SK-N-SH (cell line): ENCODE measurements at regions not wholly inside any gene's neighbourhood (a gene's known extent, or its start where the extent isn't known, plus 50 kb on each side); places are given as distances from the start of the nearest gene placed in this dataset.

Experiments used
- CTCF ChIA-PET: fragments of 300-600, 350-600 bp; formaldehyde crosslinking; extraction: SDS; loops from one replicate; lab custom pipeline; 2021; lab: Yijun Ruan, JAX
- POLR2A ChIA-PET: fragments of 350-600 bp; sonication (Branson Sonifier 250); formaldehyde crosslinking; extraction: SDS; loops from one replicate; lab custom pipeline; 2020; ENCODE audit warnings: antibody characterized with exemption, inconsistent platforms; lab: Yijun Ruan, JAX
- DNase-seq: peaks from one replicate; pipeline ENCODE4 v3.0.0; 2012
- H2AFZ ChIP-seq: fragments of 200-600 bp; sonication (generic); 2 replicates; pipeline ENCODE4 v1.8.1; 2016; ENCODE audit warnings: antibody characterized with exemption, mild to moderate bottlenecking, low read depth
- H3F3A ChIP-seq: fragments of 200-600 bp; sonication (generic); replicated peaks from 2 replicates; pipeline ENCODE3; 2016; ENCODE audit warnings: antibody characterized with exemption, mild to moderate bottlenecking; ENCODE audit not compliant: insufficient read depth
- H3K27ac ChIP-seq, 2 experiments: fragments of 200-500 bp in 1 of 2; fragments of 200-600 bp in 1 of 2; sonication (Bioruptor generic) in 1 of 2; sonication (generic), shearing (Covaris generic) in 1 of 2; 2 replicates each; pipeline versions ENCODE4 v1.5.1 to v1.6.1; 2014 to 2016; ENCODE audit warnings: low read depth in 2 of 2, inconsistent platforms in 1 of 2, low read length in 1 of 2, mild to moderate bottlenecking in 1 of 2, mixed read lengths in 1 of 2
- H3K27me3 ChIP-seq: fragments of 200-600 bp; sonication (generic), shearing (Covaris generic); 2 replicates; pipeline ENCODE4 v1.6.1; 2016; ENCODE audit warnings: mixed run types; ENCODE audit not compliant: insufficient read depth
- H3K36me3 ChIP-seq, 2 experiments: fragments of 200-500 bp in 1 of 2; fragments of 200-600 bp in 1 of 2; sonication (Bioruptor generic) in 1 of 2; sonication (generic) in 1 of 2; replicated peaks in 1 of 2; 2 replicates each; pipeline versions ENCODE3 to v1.5.1; 2014 to 2016; ENCODE audit warnings: low read length in 1 of 2, mild to moderate bottlenecking in 1 of 2; ENCODE audit not compliant: insufficient read depth in 2 of 2, control insufficient read depth in 1 of 2
- H3K4me1 ChIP-seq, 2 experiments: fragments of 200-500 bp in 1 of 2; fragments of 200-600 bp in 1 of 2; sonication (Bioruptor generic) in 1 of 2; sonication (generic), shearing (Covaris generic) in 1 of 2; 2 replicates each; pipeline versions ENCODE4 v1.5.1 to v1.6.1; 2014 to 2016; ENCODE audit warnings: low read depth in 1 of 2, low read length in 1 of 2, mixed run types in 1 of 2; ENCODE audit not compliant: insufficient read depth in 2 of 2, control insufficient read depth in 1 of 2
- H3K4me2 ChIP-seq: fragments of 200-600 bp; sonication (generic), shearing (Covaris generic); 2 replicates; pipeline ENCODE4 v1.6.1; 2017; ENCODE audit warnings: mixed run types
- H3K4me3 ChIP-seq, 2 experiments: fragments of 200-500 bp in 1 of 2; fragments of 200-600 bp in 1 of 2; sonication (Bioruptor generic) in 1 of 2; sonication (generic), shearing (Covaris generic) in 1 of 2; 2 replicates each; pipeline versions ENCODE4 v1.5.1 to v1.8.1; 2014 to 2016; ENCODE audit warnings: low read depth in 2 of 2, inconsistent platforms in 1 of 2, low read length in 1 of 2, mild to moderate bottlenecking in 1 of 2, mixed read lengths in 1 of 2, moderate library complexity in 1 of 2
- H3K79me2 ChIP-seq: fragments of 200-600 bp; sonication (generic); 2 replicates; pipeline ENCODE4 v1.8.1; 2017; ENCODE audit warnings: mild to moderate bottlenecking; ENCODE audit not compliant: insufficient read depth
- H3K9ac ChIP-seq: fragments of 200-600 bp; sonication (generic); 2 replicates; pipeline ENCODE4 v1.6.1; 2017; ENCODE audit warnings: mixed run types
- H3K9me2 ChIP-seq: fragments of 200-600 bp; sonication (generic); 2 replicates; pipeline ENCODE4 v1.6.1; 2017; ENCODE audit warnings: mixed run types
- H3K9me3 ChIP-seq: fragments of 200-600 bp; sonication (generic); 2 replicates; pipeline ENCODE4 v1.6.1; 2017; ENCODE audit warnings: mixed run types, mild to moderate bottlenecking, moderate library complexity
- H4K20me1 ChIP-seq: fragments of 200-600 bp; sonication (generic); 2 replicates; pipeline ENCODE4 v1.6.1; 2017; ENCODE audit warnings: mild to moderate bottlenecking, mixed run types; ENCODE audit not compliant: insufficient read depth
- ELF1 ChIP-seq: IDR thresholded peaks from 2 replicates; pipeline ENCODE4 v1.4.0; 2012
- EP300 ChIP-seq, 2 experiments: IDR thresholded peaks; 2 replicates each; pipeline versions ENCODE4 v1.4.0 to v1.6.1; 2012; ENCODE audit warnings: borderline replicate concordance in 1 of 2, low read depth in 1 of 2, low read length in 1 of 2
- EZH2phosphoT487 ChIP-seq: fragments of 200-600 bp; sonication (generic); IDR thresholded peaks from 2 replicates; pipeline ENCODE4 v1.6.1; 2017; ENCODE audit warnings: low read depth, mixed run types, mild to moderate bottlenecking, antibody characterized with exemption, moderate library complexity, borderline replicate concordance
- FOSL2 ChIP-seq: IDR thresholded peaks from 2 replicates; pipeline ENCODE4 v1.4.0; 2012; ENCODE audit warnings: low read depth, mild to moderate bottlenecking, moderate library complexity, borderline replicate concordance
- FOXM1 ChIP-seq: IDR thresholded peaks from 2 replicates; pipeline ENCODE4 v1.4.0; 2012; ENCODE audit warnings: low read depth, mild to moderate bottlenecking
- GABPA ChIP-seq: IDR thresholded peaks from 2 replicates; pipeline ENCODE4 v1.4.0; 2012; ENCODE audit warnings: low read depth, mild to moderate bottlenecking
- GATA2 ChIP-seq: sonication (generic); formaldehyde crosslinking; IDR thresholded peaks from 2 replicates; pipeline ENCODE4 v1.5.0; 2020; ENCODE audit warnings: mild to moderate bottlenecking, missing genetic modification reagents
- IRF3 ChIP-seq: fragments of 150-350 bp; IDR thresholded peaks from 2 replicates; pipeline ENCODE4 v1.6.1; 2016; ENCODE audit warnings: mild to moderate bottlenecking, low read depth, low read length
- MEF2A ChIP-seq: IDR thresholded peaks from 2 replicates; pipeline ENCODE4 v1.4.0; 2012; ENCODE audit warnings: low read depth, borderline replicate concordance
- NRF1 ChIP-seq: IDR thresholded peaks from 2 replicates; pipeline ENCODE4 v1.6.1; 2012; ENCODE audit warnings: low read depth, mild to moderate bottlenecking, low read length
- PBX3 ChIP-seq: IDR thresholded peaks from 2 replicates; pipeline ENCODE4; 2012
- RAD21 ChIP-seq: IDR thresholded peaks from 2 replicates; pipeline ENCODE4 v1.6.1; 2012; ENCODE audit warnings: mild to moderate bottlenecking, low read length
- RCOR1 ChIP-seq: fragments of 150-350 bp; IDR thresholded peaks from 2 replicates; pipeline ENCODE4 v1.6.1; 2017; ENCODE audit warnings: antibody characterized with exemption, low read length
- REST ChIP-seq: IDR thresholded peaks from 2 replicates; pipeline ENCODE4 v1.6.1; 2012; ENCODE audit warnings: mild to moderate bottlenecking, low read depth, low read length, moderate library complexity
- SMC3 ChIP-seq: IDR thresholded peaks from 2 replicates; pipeline ENCODE4 v1.6.1; 2012; ENCODE audit warnings: low read depth, low read length, improper control_type of control experiment
- TAF1 ChIP-seq: IDR thresholded peaks from 2 replicates; pipeline ENCODE4 v1.6.1; 2012; ENCODE audit warnings: low read depth, mild to moderate bottlenecking, low read length, moderate library complexity, borderline replicate concordance
- TCF12 ChIP-seq: IDR thresholded peaks from 2 replicates; pipeline ENCODE4 v1.4.0; 2012
- USF1 ChIP-seq: IDR thresholded peaks from 2 replicates; pipeline ENCODE4 v1.4.0; 2012; ENCODE audit warnings: low read depth, borderline replicate concordance
- YY1 ChIP-seq: IDR thresholded peaks from 2 replicates; pipeline ENCODE4 v1.4.0; 2012; ENCODE audit warnings: low read depth, mild to moderate bottlenecking
- ZBTB33 ChIP-seq: IDR thresholded peaks from 2 replicates; pipeline ENCODE4 v1.4.0; 2012; ENCODE audit warnings: low read depth, borderline replicate concordance
- WGBS: methylation state at CpG from one replicate; pipeline ENCODE4 v1.1.6; 2017; ENCODE audit warnings: low lambda C conversion rate; 5-methylcytosine and 5-hydroxymethylcytosine counted together

GRCh38 chrX:124249345-124249744 lies 83.1 kb upstream of the TEX13D start:
- H3K79me2 ChIP-seq = no peaks in the 10 kb centered on the region
- H2AFZ ChIP-seq = no peak overlapping the region
- H3K4me2 ChIP-seq = no peak overlapping the region
- 26% methylated on average over 1 of the region's 1 CpG for WGBS
- no peaks in the 10 kb centered on the region for H3K36me3 ChIP-seq
- no peaks in the 10 kb centered on the region; the same call in 1 of the 2 replicates for H3K9me2 ChIP-seq
- no peak overlapping the region for H3K9ac ChIP-seq
- no peak for DNase-seq
- H3K4me3 ChIP-seq = no peak overlapping the region
- POLR2A ChIA-PET = no interaction called here
- no peak for TF ChIP-seq FOSL2
- TF ChIP-seq SMC3 = no peak
- no peak for TF ChIP-seq TCF12
- no peak for TF ChIP-seq EZH2phosphoT487
- no peak for TF ChIP-seq GABPA
- TF ChIP-seq ZBTB33 = no peak
- no peak for TF ChIP-seq ELF1
- no peak for TF ChIP-seq GATA2
- no peak for TF ChIP-seq RCOR1
- no peak for TF ChIP-seq MEF2A
- no peak for TF ChIP-seq REST
- no peak for TF ChIP-seq PBX3
- no peak for TF ChIP-seq TAF1
- TF ChIP-seq FOXM1 = no peak
- no peak for TF ChIP-seq NRF1
- no peak for TF ChIP-seq EP300 (IDR thresholded peaks at IDR 0.05; ENCODE audit: borderline replicate concordance in 1 of 2, low read depth in 1 of 2, low read length in 1 of 2)
- TF ChIP-seq USF1 = no peak
- no peak for TF ChIP-seq IRF3
- no peak for TF ChIP-seq YY1
- TF ChIP-seq RAD21 = no peak
- TF ChIP-seq, all 33 proteins: peak for 0
- Histone ChIP-seq H4K20me1 (no peaks in the 10 kb centered on the region), H3K27ac (no peak overlapping the region), H3K27me3 (no peaks in the 10 kb centered on the region), H3K4me1 (no peaks in the 10 kb centered on the region), H3F3A (peaks cover 3% of the 10 kb centered on the region), H3K9me3 (peaks cover 2% of the 10 kb centered on the region; the same call in 1 of the 2 replicates)
- CTCF ChIA-PET = no interaction called here
